ENCODE measurements at regions not wholly inside any gene's neighbourhood (a gene's known extent, or its start where the extent isn't known, plus 50 kb on each side); places are given as distances from the start of the nearest gene placed in this dataset.

- no peak overlapping the region for H3K27ac ChIP-seq (ENCODE audit: low read length)
- H2AFZ ChIP-seq (ENCODE audit: low read depth, low read length): no peak overlapping the region
- H3K27me3 ChIP-seq (ENCODE audit: low read depth, low read length): no peaks in the 10 kb centered on the region
- no peaks in the 10 kb centered on the region for H3K4me1 ChIP-seq (ENCODE audit: low read length)
- H4K20me1 ChIP-seq (ENCODE audit: insufficient read depth, low read length): no peaks in the 10 kb centered on the region
- no peaks in the 10 kb centered on the region for H3K79me2 ChIP-seq (ENCODE audit: low read length)
- H3K4me3 ChIP-seq (ENCODE audit: low read length): no peak overlapping the region
- H3K4me2 ChIP-seq (ENCODE audit: low read length): no peak overlapping the region
- no peaks in the 10 kb centered on the region for H3K36me3 ChIP-seq (replicated peaks; ENCODE audit: low read depth, low read length)
- H3K9me3 ChIP-seq (ENCODE audit: insufficient read depth, low read length): no peaks in the 10 kb centered on the region; the same call in 1 of the 2 replicates
- H3K9ac ChIP-seq (ENCODE audit: low read length): no peak overlapping the region
- TF ChIP-seq CTCF (IDR thresholded peaks at IDR 0.05; ENCODE audit: low read depth, low read length) (no peak), EZH2phosphoT487 (IDR thresholded peaks at IDR 0.05; ENCODE audit: low read depth) (no peak)
Measured at GRCh38 chr18:77676910-77677309, 427.3 kb downstream of the GALR1 start.

DNA sequence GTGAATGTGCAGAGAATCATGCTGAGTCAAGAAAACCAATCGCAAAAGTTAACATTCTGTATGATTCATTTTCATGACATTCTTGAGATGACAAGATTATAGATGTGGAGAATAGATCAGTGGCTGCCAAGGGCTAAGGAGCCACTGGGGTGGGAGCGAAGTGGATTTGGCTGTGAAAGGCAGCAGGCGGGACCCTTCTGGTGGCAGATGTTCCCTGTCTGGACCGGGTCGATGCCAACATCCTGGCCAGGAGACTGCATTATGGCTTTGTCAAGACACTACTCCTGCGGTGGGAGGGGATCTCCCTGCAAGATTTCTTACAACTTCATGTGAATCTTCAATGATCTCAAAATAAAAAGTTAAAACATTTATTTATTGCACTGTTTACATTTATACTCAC, 427.9 kb downstream of the GALR1 start:
- Histone ChIP-seq H3K4me2 (ENCODE audit: low read length) (no peak overlapping the region), H3K4me1 (ENCODE audit: low read length) (no peaks in the 10 kb centered on the region), H2AFZ (ENCODE audit: low read depth, low read length) (no peak overlapping the region), H3K4me3 (ENCODE audit: low read length) (no peak overlapping the region), H4K20me1 (ENCODE audit: insufficient read depth, low read length) (no peaks in the 10 kb centered on the region), H3K9me3 (ENCODE audit: insufficient read depth, low read length) (no peaks in the 10 kb centered on the region; the same call in 1 of the 2 replicates), H3K27ac (ENCODE audit: low read length) (no peak overlapping the region), H3K9ac (ENCODE audit: low read length) (no peak overlapping the region), H3K27me3 (ENCODE audit: low read depth, low read length) (no peaks in the 10 kb centered on the region), H3K36me3 (replicated peaks; ENCODE audit: low read depth, low read length) (no peaks in the 10 kb centered on the region), H3K79me2 (ENCODE audit: low read length) (no peaks in the 10 kb centered on the region)
- TF ChIP-seq EZH2phosphoT487 (IDR thresholded peaks at IDR 0.05; ENCODE audit: low read depth): no peak
- TF ChIP-seq CTCF (IDR thresholded peaks at IDR 0.05; ENCODE audit: low read depth, low read length): no peak

DNA sequence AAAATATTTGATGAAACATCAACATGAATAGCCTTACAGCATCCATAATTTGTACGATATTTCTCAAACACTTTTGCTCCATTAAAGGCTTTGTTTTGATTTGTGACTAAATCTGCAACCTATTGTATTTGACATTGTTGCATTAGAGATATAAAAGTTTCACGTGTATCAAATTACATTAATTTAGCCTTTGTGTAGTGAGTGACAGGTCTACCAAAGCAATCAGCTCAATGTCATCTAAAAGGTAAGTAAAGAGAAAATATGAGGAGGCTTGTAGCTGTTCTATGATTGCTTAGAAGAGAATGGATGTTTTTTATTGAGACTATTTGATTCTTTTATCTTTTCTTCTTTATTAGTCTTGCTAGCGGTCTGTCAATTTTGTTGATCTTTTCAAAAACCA, 430.2 kb downstream of the GALR1 start:
- Histone ChIP-seq H3K27me3 (ENCODE audit: low read depth, low read length) (no peaks in the 10 kb centered on the region), H3K9me3 (ENCODE audit: insufficient read depth, low read length) (no peaks in the 10 kb centered on the region; the same call in 1 of the 2 replicates), H3K4me1 (ENCODE audit: low read length) (no peaks in the 10 kb centered on the region), H3K79me2 (ENCODE audit: low read length) (no peaks in the 10 kb centered on the region), H3K4me2 (ENCODE audit: low read length) (no peak overlapping the region), H3K4me3 (ENCODE audit: low read length) (no peak overlapping the region), H3K36me3 (replicated peaks; ENCODE audit: low read depth, low read length) (no peaks in the 10 kb centered on the region), H3K27ac (ENCODE audit: low read length) (no peak overlapping the region), H2AFZ (ENCODE audit: low read depth, low read length) (no peak overlapping the region), H3K9ac (ENCODE audit: low read length) (no peak overlapping the region), H4K20me1 (ENCODE audit: insufficient read depth, low read length) (no peaks in the 10 kb centered on the region)
- no peak for TF ChIP-seq EZH2phosphoT487 (IDR thresholded peaks at IDR 0.05; ENCODE audit: low read depth)
- TF ChIP-seq CTCF (IDR thresholded peaks at IDR 0.05; ENCODE audit: low read depth, low read length): no peak

GRCh38 chr18:77700051-77700450, 450.4 kb downstream of the GALR1 start:
- no peak overlapping the region for H3K4me2 ChIP-seq (ENCODE audit: low read length)
- H3K4me3 ChIP-seq (ENCODE audit: low read length): no peak overlapping the region
- no peak overlapping the region for H3K9ac ChIP-seq (ENCODE audit: low read length)
- H2AFZ ChIP-seq (ENCODE audit: low read depth, low read length): no peak overlapping the region
- H3K36me3 ChIP-seq (replicated peaks; ENCODE audit: low read depth, low read length): no peaks in the 10 kb centered on the region
- TF ChIP-seq EZH2phosphoT487 (IDR thresholded peaks at IDR 0.05; ENCODE audit: low read depth) (no peak), CTCF (IDR thresholded peaks at IDR 0.05; ENCODE audit: low read depth, low read length) (no peak)
- no peaks in the 10 kb centered on the region for H3K79me2 ChIP-seq (ENCODE audit: low read length)
- no peaks in the 10 kb centered on the region for H3K27me3 ChIP-seq (ENCODE audit: low read depth, low read length)
- H3K27ac ChIP-seq (ENCODE audit: low read length): no peak overlapping the region
- no peaks in the 10 kb centered on the region for H3K9me3 ChIP-seq (ENCODE audit: insufficient read depth, low read length)
- H3K4me1 ChIP-seq (ENCODE audit: low read length): no peaks in the 10 kb centered on the region
- no peaks in the 10 kb centered on the region for H4K20me1 ChIP-seq (ENCODE audit: insufficient read depth, low read length)
